GM12892 (cell line): ENCODE measurements at regions not wholly inside any gene's neighbourhood (a gene's known extent, or its start where the extent isn't known, plus 50 kb on each side); places are given as distances from the start of the nearest gene placed in this dataset.

Source experiments
- POLR2A ChIP-seq: IDR thresholded peaks from 2 replicates; pipeline ENCODE4 v1.6.1; 2011; ENCODE audit warnings: low read depth, low read length, control low read depth
- POLR2AphosphoS5 ChIP-seq: IDR thresholded peaks from 2 replicates; pipeline ENCODE4 v1.6.1; 2011; ENCODE audit warnings: low read depth, low read length, control low read depth
- TAF1 ChIP-seq: IDR thresholded peaks from 2 replicates; pipeline ENCODE4 v1.6.1; 2011; ENCODE audit warnings: low read depth, mild to moderate bottlenecking, control low read depth, low read length, borderline replicate concordance

DNA sequence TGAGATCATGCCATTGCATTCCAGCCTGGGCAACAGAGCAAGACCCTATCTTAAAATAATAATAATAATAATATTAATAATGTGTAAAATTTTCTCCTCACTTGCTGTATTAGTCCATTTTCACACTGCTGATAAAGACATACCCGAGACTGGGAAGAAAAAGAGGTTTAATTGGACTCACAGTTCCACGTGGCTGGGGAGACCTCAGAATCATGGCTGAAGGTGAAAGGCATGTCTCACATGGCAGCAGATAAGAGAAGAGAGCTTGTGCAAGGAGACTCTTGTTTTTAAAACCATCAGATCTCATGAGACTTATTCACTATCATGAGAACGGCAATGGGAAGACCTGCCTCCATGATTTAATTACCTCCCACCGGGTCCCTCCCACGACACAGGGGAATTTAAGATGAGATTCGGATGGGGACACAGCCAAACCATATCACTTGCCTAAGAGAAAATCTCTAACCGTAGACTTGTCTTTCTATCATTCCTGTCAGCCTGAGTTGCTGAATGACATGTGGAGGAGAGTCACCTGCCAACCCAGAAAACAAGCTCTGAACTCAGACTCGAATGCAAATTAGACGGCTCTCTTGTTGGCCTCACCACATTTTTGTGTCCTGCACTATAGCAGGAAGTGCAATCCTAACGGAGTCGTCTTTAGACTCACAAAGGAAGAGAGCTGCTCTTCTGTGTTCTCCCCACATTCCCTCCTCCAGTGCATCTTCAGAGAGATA is 51.9 kb upstream of the DCTD start:
- TF ChIP-seq POLR2A (no peak), POLR2AphosphoS5 (no peak), TAF1 (no peak)
